ENCODE measurements at regions not wholly inside any gene's neighbourhood (a gene's known extent, or its start where the extent isn't known, plus 50 kb on each side); places are given as distances from the start of the nearest gene placed in this dataset.

DNA sequence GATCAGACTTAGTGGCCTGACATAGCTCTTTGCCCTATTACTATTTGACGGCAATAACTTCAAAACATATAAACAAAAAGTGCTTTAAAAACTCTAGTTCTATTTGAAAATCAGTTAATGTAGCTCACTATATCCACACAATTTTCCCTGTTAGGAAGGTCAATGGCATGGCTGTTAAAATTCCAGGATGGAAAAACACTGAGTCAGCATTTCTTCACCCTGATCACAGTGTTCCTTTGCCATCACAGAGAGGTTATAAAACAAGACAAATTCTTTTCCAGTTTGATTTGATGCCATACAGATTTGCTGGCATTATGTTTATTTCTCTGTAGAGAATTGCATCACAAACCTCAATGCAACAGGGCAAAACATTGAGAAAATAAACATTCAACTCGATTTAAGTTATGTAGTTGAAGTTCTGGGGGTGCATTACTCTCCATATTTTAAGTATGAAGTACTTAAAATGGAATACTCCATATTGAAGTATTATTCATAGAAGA lies 253.7 kb upstream of the HSF2 start:
- TF ChIP-seq, protein P1, sequence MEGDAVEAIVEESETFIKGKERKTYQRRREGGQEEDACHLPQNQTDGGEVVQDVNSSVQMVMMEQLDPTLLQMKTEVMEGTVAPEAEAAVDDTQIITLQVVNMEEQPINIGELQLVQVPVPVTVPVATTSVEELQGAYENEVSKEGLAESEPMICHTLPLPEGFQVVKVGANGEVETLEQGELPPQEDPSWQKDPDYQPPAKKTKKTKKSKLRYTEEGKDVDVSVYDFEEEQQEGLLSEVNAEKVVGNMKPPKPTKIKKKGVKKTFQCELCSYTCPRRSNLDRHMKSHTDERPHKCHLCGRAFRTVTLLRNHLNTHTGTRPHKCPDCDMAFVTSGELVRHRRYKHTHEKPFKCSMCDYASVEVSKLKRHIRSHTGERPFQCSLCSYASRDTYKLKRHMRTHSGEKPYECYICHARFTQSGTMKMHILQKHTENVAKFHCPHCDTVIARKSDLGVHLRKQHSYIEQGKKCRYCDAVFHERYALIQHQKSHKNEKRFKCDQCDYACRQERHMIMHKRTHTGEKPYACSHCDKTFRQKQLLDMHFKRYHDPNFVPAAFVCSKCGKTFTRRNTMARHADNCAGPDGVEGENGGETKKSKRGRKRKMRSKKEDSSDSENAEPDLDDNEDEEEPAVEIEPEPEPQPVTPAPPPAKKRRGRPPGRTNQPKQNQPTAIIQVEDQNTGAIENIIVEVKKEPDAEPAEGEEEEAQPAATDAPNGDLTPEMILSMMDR (IDR thresholded peaks at IDR 0.05) = no peak
- TF ChIP-seq POLR2A (IDR thresholded peaks at IDR 0.05) = no peak

All from tibial nerve (tissue), 3 donors.